ENCODE measurements at regions not wholly inside any gene's neighbourhood (a gene's known extent, or its start where the extent isn't known, plus 50 kb on each side); places are given as distances from the start of the nearest gene placed in this dataset.

DNA sequence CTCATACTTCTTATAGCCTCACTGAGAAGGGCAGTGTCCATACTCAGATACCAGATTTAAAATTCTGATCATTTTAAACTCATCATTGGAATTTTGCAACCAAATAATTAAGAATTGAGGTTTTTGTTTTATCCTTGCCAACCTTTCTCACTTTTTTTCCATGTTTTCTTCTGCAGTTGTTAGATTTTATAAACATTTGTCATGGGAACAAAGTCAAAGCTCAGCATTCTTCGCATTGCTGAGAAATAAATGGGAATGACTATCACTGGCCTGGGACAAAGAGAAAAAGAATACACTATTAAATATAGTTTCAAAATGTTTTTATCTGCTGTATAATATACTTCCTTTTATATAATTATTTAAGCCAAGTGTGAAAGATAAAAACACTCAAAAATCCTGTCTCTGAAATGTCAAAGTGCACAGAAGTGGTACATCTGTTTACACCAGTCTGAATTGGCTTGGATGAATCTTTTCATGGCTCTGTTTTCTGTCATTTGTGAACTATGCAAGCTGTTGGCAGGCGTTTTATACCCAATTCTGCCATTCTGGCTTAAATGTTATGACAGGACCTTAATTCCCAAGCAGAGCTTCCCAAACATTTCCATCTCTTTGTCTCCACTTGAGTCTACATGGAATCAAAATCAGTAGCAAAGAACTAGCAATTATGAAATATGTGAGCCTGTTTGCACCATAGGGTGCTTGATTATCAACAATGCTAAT lies 249.3 kb upstream of the SYT4 start:
- no peak for TF ChIP-seq REST (IDR thresholded peaks at IDR 0.05; ENCODE audit: low read depth)
- no peak for TF ChIP-seq EZH2phosphoT487 (IDR thresholded peaks at IDR 0.05; ENCODE audit: borderline replicate concordance)
- TF ChIP-seq, protein P1, sequence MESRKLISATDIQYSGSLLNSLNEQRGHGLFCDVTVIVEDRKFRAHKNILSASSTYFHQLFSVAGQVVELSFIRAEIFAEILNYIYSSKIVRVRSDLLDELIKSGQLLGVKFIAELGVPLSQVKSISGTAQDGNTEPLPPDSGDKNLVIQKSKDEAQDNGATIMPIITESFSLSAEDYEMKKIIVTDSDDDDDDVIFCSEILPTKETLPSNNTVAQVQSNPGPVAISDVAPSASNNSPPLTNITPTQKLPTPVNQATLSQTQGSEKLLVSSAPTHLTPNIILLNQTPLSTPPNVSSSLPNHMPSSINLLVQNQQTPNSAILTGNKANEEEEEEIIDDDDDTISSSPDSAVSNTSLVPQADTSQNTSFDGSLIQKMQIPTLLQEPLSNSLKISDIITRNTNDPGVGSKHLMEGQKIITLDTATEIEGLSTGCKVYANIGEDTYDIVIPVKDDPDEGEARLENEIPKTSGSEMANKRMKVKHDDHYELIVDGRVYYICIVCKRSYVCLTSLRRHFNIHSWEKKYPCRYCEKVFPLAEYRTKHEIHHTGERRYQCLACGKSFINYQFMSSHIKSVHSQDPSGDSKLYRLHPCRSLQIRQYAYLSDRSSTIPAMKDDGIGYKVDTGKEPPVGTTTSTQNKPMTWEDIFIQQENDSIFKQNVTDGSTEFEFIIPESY (IDR thresholded peaks at IDR 0.05; ENCODE audit: extremely low read depth, insufficient replicate concordance, low read length): no peak
- no peak for TF ChIP-seq ELF1 (IDR thresholded peaks at IDR 0.05; ENCODE audit: borderline replicate concordance, low read depth)
- TF ChIP-seq POLR2AphosphoS5 (IDR thresholded peaks at IDR 0.05; ENCODE audit: low read depth, low read length): no peak
- TF ChIP-seq SIN3A (IDR thresholded peaks at IDR 0.05; ENCODE audit: low read depth): no peak
- TF ChIP-seq POLR2A (IDR thresholded peaks at IDR 0.05; ENCODE audit: borderline replicate concordance, extremely low read depth, insufficient read depth, insufficient read length): no peak
- TF ChIP-seq, protein P2, sequence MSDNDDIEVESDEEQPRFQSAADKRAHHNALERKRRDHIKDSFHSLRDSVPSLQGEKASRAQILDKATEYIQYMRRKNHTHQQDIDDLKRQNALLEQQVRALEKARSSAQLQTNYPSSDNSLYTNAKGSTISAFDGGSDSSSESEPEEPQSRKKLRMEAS (IDR thresholded peaks at IDR 0.05): no peak
- TF ChIP-seq FOSL1 (IDR thresholded peaks at IDR 0.05; ENCODE audit: low read depth): no peak
- no peak for TF ChIP-seq RAD21 (IDR thresholded peaks at IDR 0.05; ENCODE audit: low read depth)
- TF ChIP-seq CEBPB (IDR thresholded peaks at IDR 0.05; ENCODE audit: low read depth): no peak
- no peak for TF ChIP-seq YY1 (IDR thresholded peaks at IDR 0.05; ENCODE audit: extremely low read depth, insufficient replicate concordance, low read depth, low read length)
- no peak for TF ChIP-seq CBX3 (IDR thresholded peaks at IDR 0.05; ENCODE audit: low read depth)
- no peak for TF ChIP-seq ZFX (IDR thresholded peaks at IDR 0.05)
- TF ChIP-seq, protein P3, sequence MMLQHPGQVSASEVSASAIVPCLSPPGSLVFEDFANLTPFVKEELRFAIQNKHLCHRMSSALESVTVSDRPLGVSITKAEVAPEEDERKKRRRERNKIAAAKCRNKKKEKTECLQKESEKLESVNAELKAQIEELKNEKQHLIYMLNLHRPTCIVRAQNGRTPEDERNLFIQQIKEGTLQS (IDR thresholded peaks at IDR 0.05): no peak
- no peak for TF ChIP-seq SRF (IDR thresholded peaks at IDR 0.05; ENCODE audit: low read depth)
- H3K27ac ChIP-seq (ENCODE audit: low read depth, low read length): no peak overlapping the region
- H3K9me2 ChIP-seq (ENCODE audit: insufficient read depth): no peaks in the 10 kb centered on the region
- no peaks in the 10 kb centered on the region for H3K36me3 ChIP-seq (ENCODE audit: control insufficient read depth in 1 of 2, insufficient read depth in 2 of 2, low read length in 2 of 2)
- ChIA-PET CTCF (no interaction called here), POLR2A (no interaction called here), RAD21 (ENCODE audit: low non-redundant PET in 1 of 2, low total read pairs in 2 of 2, uncharacterized antibody in 2 of 2, unreplicated experiment in 2 of 2) (no interaction called here)
- H3K4me3 ChIP-seq (replicated peaks in 1 of 2; ENCODE audit: low read depth in 1 of 2, low read length in 2 of 2): no peak overlapping the region
- H2AFZ ChIP-seq (ENCODE audit: low read depth, low read length, poor library complexity, severe bottlenecking): no peak overlapping the region
- ATAC-seq (no peak), DNase-seq (ENCODE audit: low read depth, low spot score) (no peak)
- no peaks in the 10 kb centered on the region for H3K4me1 ChIP-seq (ENCODE audit: control insufficient read depth in 1 of 2, insufficient read depth in 2 of 2, low read length in 2 of 2)
- H3K9me3 ChIP-seq (ENCODE audit: control insufficient read depth in 1 of 2, insufficient read depth in 1 of 2, low read depth in 1 of 2, low read length in 2 of 2): peaks cover 0 to 14% of the 10 kb centered on the region in 2 experiments; a peak in 2 of 4 replicates
- H3K4me2 ChIP-seq (ENCODE audit: low read length): no peak overlapping the region
- H3K27me3 ChIP-seq (ENCODE audit: insufficient read depth, low read length): no peaks in the 10 kb centered on the region
- H4K20me1 ChIP-seq (ENCODE audit: insufficient read depth): no peaks in the 10 kb centered on the region
- no peaks in the 10 kb centered on the region for H3K79me2 ChIP-seq (ENCODE audit: insufficient read depth, low read length)
- BruUV-seq (replicated peaks): no TSS peak
- intact Hi-C loops (cut with micrococcal nuclease): no loop called here
- no peak overlapping the region for H3K9ac ChIP-seq (ENCODE audit: low read length)

All from HCT116 (cell line).